Osteocyte (in vitro differentiated cells): ENCODE measurements at regions not wholly inside any gene's neighbourhood (a gene's known extent, or its start where the extent isn't known, plus 50 kb on each side); places are given as distances from the start of the nearest gene placed in this dataset.

ENCODE experiments used
- DNase-seq: peaks from one replicate; pipeline ENCODE4 v3.0.0; 2021; ENCODE audit warnings: mixed read lengths; ENCODE audit not compliant: unreplicated experiment; ENCODE audit errors: extremely low spot score
- H3K27ac Mint-ChIP-seq: one replicate; pipeline ENCODE4 v1.8.0; 2021; ENCODE audit warnings: mild to moderate bottlenecking, mixed read lengths; ENCODE audit not compliant: unreplicated experiment
- H3K27me3 Mint-ChIP-seq: one replicate; pipeline ENCODE4 v1.8.0; 2021; ENCODE audit warnings: mixed read lengths; ENCODE audit not compliant: unreplicated experiment
- H3K36me3 Mint-ChIP-seq: one replicate; pipeline ENCODE4 v1.8.0; 2021; ENCODE audit warnings: mixed read lengths; ENCODE audit not compliant: unreplicated experiment
- H3K4me1 Mint-ChIP-seq: one replicate; pipeline ENCODE4 v1.8.0; 2021; ENCODE audit warnings: mixed read lengths; ENCODE audit not compliant: unreplicated experiment
- H3K4me3 Mint-ChIP-seq: one replicate; pipeline ENCODE4 v1.8.0; 2021; ENCODE audit warnings: mild to moderate bottlenecking, moderate library complexity, mixed read lengths; ENCODE audit not compliant: unreplicated experiment
- H3K9me3 Mint-ChIP-seq: one replicate; pipeline ENCODE4 v1.8.0; 2021; ENCODE audit warnings: mixed read lengths; ENCODE audit not compliant: unreplicated experiment
- TF ChIP-seq, protein P1 (sequence below): fragments of 200-600 bp; sonication (generic); IDR thresholded peaks from 2 replicates; pipeline ENCODE4 v1.5.0; 2021; ENCODE audit warnings: antibody characterized with exemption, mild to moderate bottlenecking, moderate library complexity

DNA sequence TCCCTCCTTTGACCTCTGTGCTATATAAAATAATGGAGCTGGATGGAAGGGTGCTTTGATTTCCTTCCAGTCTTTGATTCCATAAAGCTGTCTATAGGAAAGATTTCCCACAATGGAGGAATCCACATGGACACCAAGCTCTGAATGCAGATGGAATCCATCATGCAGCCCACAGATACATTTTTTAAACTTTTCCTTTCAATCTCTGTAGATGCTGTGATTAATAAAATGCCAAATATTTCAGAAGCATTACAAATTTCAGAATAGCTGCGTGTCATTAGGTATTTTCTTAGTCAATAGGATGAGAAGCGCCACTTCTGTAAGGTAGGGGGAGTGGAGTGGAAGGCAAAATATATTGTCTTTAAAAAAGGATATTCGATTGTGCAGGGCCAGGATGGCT is 489.0 kb downstream of the NTRK3 start:
- Mint-ChIP-seq H3K4me3 (no peak overlapping the region), H3K27me3 (no peaks in the 10 kb centered on the region), H3K9me3 (peaks cover 13% of the 10 kb centered on the region), H3K4me1 (peaks cover 6% of the 10 kb centered on the region), H3K27ac (no peak overlapping the region), H3K36me3 (no peaks in the 10 kb centered on the region)
- no peak for DNase-seq
- TF ChIP-seq, protein P1, sequence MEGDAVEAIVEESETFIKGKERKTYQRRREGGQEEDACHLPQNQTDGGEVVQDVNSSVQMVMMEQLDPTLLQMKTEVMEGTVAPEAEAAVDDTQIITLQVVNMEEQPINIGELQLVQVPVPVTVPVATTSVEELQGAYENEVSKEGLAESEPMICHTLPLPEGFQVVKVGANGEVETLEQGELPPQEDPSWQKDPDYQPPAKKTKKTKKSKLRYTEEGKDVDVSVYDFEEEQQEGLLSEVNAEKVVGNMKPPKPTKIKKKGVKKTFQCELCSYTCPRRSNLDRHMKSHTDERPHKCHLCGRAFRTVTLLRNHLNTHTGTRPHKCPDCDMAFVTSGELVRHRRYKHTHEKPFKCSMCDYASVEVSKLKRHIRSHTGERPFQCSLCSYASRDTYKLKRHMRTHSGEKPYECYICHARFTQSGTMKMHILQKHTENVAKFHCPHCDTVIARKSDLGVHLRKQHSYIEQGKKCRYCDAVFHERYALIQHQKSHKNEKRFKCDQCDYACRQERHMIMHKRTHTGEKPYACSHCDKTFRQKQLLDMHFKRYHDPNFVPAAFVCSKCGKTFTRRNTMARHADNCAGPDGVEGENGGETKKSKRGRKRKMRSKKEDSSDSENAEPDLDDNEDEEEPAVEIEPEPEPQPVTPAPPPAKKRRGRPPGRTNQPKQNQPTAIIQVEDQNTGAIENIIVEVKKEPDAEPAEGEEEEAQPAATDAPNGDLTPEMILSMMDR: no peak

DNA sequence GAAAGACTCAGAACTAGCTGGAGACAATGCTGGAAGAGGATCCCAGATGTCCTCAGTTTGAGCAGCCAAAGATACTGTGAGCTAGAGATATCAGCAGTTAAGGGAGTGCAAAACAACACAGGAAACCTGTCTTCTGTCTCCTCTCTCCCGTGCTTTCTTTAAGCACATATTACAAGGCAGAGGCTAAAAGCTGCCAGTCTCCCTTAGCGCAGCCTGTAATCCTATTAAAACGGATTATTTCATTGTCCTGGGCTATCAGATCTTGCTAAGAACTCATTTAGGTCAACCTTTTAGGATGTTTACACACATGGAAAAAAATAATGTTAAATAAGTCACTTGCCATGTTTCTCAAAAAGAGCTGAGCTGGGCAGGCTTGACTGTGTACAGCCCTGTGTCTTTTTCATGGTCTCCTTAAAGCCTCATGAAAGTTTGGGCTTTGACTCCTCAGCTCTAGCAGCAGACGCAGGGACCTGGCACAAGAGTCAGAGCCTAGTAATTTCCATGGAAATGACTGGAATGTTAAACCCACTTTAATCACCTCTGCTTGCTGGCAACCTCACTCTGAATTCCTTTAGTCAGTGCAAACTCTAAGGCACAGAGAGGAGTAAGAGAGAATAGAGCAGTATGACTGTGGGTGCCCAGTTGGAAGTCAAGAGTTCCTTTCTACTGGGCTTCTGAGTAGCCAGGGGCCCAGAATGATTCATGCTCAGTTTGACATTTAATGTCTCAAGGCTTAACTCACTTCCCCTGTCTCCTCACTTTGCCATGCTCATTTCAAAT is 491.9 kb downstream of the NTRK3 start:
- TF ChIP-seq, protein P1: no peak
- Mint-ChIP-seq H3K4me3 (no peak overlapping the region), H3K4me1 (peaks cover 6% of the 10 kb centered on the region), H3K27me3 (no peaks in the 10 kb centered on the region), H3K27ac (no peak overlapping the region), H3K36me3 (no peaks in the 10 kb centered on the region), H3K9me3 (peaks cover 5% of the 10 kb centered on the region)
- DNase-seq: no peak

DNA sequence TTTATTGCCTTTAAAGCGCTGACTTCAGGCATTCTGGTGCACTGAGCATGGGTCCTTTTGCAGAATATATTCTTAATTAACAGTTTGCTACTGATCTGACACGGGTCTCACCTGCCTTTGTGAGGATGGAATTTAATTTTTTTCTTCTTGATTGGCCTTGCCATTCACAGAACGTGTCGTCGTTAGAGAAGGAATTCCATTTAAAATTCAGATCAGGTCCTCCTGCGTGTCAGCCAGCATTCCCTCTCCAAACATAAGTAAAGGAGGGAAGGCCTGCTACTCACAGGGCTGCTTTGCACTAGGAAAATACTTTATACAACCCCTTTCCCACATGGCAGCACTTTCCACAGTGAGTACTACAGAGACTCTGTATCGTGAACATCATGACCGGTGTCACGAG is 492.7 kb downstream of the NTRK3 start:
- H3K27ac Mint-ChIP-seq: no peak overlapping the region
- no peaks in the 10 kb centered on the region for H3K27me3 Mint-ChIP-seq
- no peak for DNase-seq
- H3K4me1 Mint-ChIP-seq: peaks cover 6% of the 10 kb centered on the region
- no peak overlapping the region for H3K4me3 Mint-ChIP-seq
- no peaks in the 10 kb centered on the region for H3K36me3 Mint-ChIP-seq
- peaks cover 3% of the 10 kb centered on the region for H3K9me3 Mint-ChIP-seq
- TF ChIP-seq, protein P1: no peak

DNA sequence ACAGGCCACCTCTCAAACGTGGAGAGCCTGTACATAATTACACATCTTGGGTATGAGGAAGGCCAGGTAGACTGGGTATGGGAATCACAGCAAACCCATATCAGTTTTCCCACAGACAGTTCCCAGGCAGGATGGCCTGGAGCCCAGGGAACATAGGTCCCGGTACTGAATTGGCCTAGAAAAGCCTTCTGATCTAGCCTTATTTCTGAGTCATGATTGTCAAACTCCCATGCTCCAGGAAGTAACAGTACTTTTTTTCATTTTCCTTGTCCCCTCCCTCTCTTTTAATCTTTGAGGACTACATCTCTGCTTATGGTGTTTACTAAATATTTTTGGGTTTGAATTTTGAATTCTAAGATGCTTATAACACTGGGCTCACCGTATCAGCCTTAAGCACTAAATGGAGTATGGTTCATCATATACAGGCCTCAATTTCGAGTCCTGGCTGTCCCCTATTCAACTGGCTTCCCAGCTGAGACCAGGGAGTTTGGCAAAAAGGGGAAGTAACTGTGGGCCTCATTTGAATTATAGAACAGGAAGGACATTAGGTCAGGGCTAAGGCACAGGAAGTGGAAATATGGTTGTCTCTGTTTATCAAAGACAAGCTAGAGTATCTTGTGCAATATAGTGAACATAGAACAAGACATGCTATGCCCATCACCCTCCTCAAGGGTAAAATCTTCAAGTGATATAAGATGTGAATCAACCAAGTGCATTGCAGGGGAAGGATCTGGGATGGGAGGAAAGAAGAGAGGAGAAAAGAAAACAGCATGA is 494.6 kb downstream of the NTRK3 start:
- TF ChIP-seq, protein P1: no peak
- no peaks in the 10 kb centered on the region for H3K9me3 Mint-ChIP-seq
- H3K4me3 Mint-ChIP-seq: no peak overlapping the region
- no peak for DNase-seq
- no peaks in the 10 kb centered on the region for H3K27me3 Mint-ChIP-seq
- H3K4me1 Mint-ChIP-seq: peaks cover 6% of the 10 kb centered on the region
- no peak overlapping the region for H3K27ac Mint-ChIP-seq
- no peaks in the 10 kb centered on the region for H3K36me3 Mint-ChIP-seq
